MM.1S (cell line): ENCODE measurements at regions not wholly inside any gene's neighbourhood (a gene's known extent, or its start where the extent isn't known, plus 50 kb on each side); places are given as distances from the start of the nearest gene placed in this dataset.

Experiments used
- EZH2 ChIP-seq: fragments of 300-600 bp; sonication (generic); optimal IDR thresholded peaks from 2 replicates; pipeline ENCODE3; 2017; ENCODE audit warnings: low read depth, mild to moderate bottlenecking, antibody characterized with exemption, low read length, mixed read lengths
- EZH2phosphoT487 ChIP-seq: fragments of 300-600 bp; sonication (generic); IDR thresholded peaks from 2 replicates; pipeline ENCODE4 v1.6.1; 2018; ENCODE audit warnings: antibody characterized with exemption, low read length
- TF ChIP-seq, protein P1 (sequence below): fragments of 300-600 bp; sonication (generic); IDR thresholded peaks from 2 replicates; pipeline ENCODE4 v1.5.1; 2016; ENCODE audit warnings: antibody characterized with exemption, low read length, mixed read lengths

DNA sequence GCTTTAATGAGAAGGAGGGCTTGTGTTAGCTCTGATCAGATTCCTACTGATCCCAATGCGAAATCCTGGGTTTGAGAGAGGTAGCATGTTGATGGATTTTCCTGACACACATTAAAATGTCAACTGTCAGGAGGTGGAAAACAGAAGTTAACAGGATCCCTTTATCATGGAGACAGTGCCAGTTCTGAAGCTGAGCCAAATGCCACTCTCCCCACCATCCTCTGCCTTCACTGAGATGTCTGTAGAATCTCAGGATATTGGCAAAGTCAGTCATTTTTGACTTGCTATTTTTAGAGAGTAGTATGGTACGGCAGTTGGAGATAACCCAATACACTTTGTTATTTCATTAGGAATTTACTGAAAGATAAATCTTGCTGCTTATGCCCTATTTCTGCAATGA lies 1816.2 kb upstream of the FLRT2 start:
- TF ChIP-seq, protein P1, sequence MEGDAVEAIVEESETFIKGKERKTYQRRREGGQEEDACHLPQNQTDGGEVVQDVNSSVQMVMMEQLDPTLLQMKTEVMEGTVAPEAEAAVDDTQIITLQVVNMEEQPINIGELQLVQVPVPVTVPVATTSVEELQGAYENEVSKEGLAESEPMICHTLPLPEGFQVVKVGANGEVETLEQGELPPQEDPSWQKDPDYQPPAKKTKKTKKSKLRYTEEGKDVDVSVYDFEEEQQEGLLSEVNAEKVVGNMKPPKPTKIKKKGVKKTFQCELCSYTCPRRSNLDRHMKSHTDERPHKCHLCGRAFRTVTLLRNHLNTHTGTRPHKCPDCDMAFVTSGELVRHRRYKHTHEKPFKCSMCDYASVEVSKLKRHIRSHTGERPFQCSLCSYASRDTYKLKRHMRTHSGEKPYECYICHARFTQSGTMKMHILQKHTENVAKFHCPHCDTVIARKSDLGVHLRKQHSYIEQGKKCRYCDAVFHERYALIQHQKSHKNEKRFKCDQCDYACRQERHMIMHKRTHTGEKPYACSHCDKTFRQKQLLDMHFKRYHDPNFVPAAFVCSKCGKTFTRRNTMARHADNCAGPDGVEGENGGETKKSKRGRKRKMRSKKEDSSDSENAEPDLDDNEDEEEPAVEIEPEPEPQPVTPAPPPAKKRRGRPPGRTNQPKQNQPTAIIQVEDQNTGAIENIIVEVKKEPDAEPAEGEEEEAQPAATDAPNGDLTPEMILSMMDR: no peak
- no peak for TF ChIP-seq EZH2phosphoT487
- TF ChIP-seq EZH2: no peak
